K562 (cell line): ENCODE measurements at regions not wholly inside any gene's neighbourhood (a gene's known extent, or its start where the extent isn't known, plus 50 kb on each side); places are given as distances from the start of the nearest gene placed in this dataset.

ENCODE experiments used
- CBX5 ChIP-seq: IDR thresholded peaks from 2 replicates; pipeline ENCODE4 v1.6.1; 2014; ENCODE audit warnings: low read depth, borderline replicate concordance
- CREM ChIP-seq: IDR thresholded peaks from 2 replicates; pipeline ENCODE4 v1.6.1; 2014; ENCODE audit warnings: antibody characterized with exemption, low read depth
- E2F3 ChIP-seq: fragments of 250-450 bp; sonication (Bioruptor Pico); IDR thresholded peaks from 2 replicates; pipeline ENCODE4 v1.4.0; 2020; ENCODE audit warnings: mild to moderate bottlenecking
- ESRRA ChIP-seq: fragments of 450-650 bp; IDR thresholded peaks from 2 replicates; pipeline ENCODE4 v1.6.1; 2014; ENCODE audit warnings: low read depth, mild to moderate bottlenecking, moderate library complexity, borderline replicate concordance
- MEF2A ChIP-seq: IDR thresholded peaks from 2 replicates; pipeline ENCODE4 v1.6.1; 2011; ENCODE audit warnings: low read depth, mild to moderate bottlenecking, low read length, moderate library complexity; ENCODE audit not compliant: control insufficient read depth
- TF ChIP-seq, protein P1 (sequence below), 2 experiments: IDR thresholded peaks in 1 of 2; conservative IDR thresholded peaks in 1 of 2; 2 replicates each; pipeline ENCODE4 v1.6.1; 2016; ENCODE audit warnings: low read depth in 2 of 2, mild to moderate bottlenecking in 1 of 2, missing compliant biosample characterization in 1 of 2, missing genetic modification characterization in 1 of 2, moderate library complexity in 1 of 2

DNA sequence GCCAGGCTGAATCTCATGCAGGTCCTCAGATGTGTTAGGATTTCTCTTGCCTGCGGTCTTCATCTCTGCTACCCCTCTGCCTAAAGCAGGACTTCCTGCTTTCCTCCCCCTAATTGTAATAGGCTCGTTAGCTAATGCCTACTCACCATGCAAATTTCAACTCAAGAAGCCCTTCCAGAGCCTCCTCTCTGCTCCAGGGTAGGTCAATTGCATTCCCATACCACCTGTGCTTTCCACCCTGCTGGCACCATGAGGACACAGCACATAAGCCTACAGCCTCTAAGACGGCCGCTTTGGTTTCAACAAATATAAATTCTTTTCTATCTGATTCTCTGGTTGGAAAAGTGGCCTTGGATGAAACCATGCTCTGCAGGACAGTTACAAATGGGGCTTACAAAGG lies 93.9 kb downstream of the QDPR start:
- no peak for TF ChIP-seq ESRRA
- TF ChIP-seq, protein P1, sequence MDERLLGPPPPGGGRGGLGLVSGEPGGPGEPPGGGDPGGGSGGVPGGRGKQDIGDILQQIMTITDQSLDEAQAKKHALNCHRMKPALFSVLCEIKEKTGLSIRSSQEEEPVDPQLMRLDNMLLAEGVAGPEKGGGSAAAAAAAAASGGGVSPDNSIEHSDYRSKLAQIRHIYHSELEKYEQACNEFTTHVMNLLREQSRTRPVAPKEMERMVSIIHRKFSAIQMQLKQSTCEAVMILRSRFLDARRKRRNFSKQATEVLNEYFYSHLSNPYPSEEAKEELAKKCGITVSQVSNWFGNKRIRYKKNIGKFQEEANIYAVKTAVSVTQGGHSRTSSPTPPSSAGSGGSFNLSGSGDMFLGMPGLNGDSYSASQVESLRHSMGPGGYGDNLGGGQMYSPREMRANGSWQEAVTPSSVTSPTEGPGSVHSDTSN (CRISPR knock-in tag; IDR thresholded peaks at IDR 0.05; ENCODE audit: low read depth): no peak
- TF ChIP-seq, protein P1 (tag; conservative IDR thresholded peaks at IDR 0.05; ENCODE audit: low read depth): no peak
- TF ChIP-seq MEF2A: no peak
- no peak for TF ChIP-seq E2F3
- TF ChIP-seq CREM: no peak
- no peak for TF ChIP-seq CBX5
